Caco-2 (cell line): ENCODE measurements at regions not wholly inside any gene's neighbourhood (a gene's known extent, or its start where the extent isn't known, plus 50 kb on each side); places are given as distances from the start of the nearest gene placed in this dataset.

Experiments used
- BruUV-seq: library from RNA; stranded (reverse); fragments of 400-500 nt; replicated peaks from 2 replicates; lab custom pipeline; 2021; lab: Mats Ljungman, UMichigan
- CTCF ChIA-PET: fragments of 300-600 bp; sonication (Branson Sonifier 250); formaldehyde crosslinking; loops from one replicate; lab custom pipeline; 2022; ENCODE audit warnings: antibody characterized with exemption; lab: Charles Lee
- POLR2A ChIA-PET: fragments of 300-600 bp; sonication (Branson Sonifier 250); formaldehyde crosslinking; loops from one replicate; lab custom pipeline; 2022; ENCODE audit warnings: antibody characterized with exemption; lab: Charles Lee
- DNase-seq, 2 experiments: peaks; one replicate each; pipeline versions ENCODE4 v3.0.0 to v3.0.0-alpha.2; 2020 to 2022
- H3K27me3 ChIP-seq: replicated peaks from 2 replicates; pipeline ENCODE4 v1.6.0; 2011; ENCODE audit warnings: low read length; ENCODE audit not compliant: control insufficient read depth, insufficient read depth
- H3K36me3 ChIP-seq: 2 replicates; pipeline ENCODE4 v1.5.1; 2011; ENCODE audit warnings: low read length; ENCODE audit not compliant: control insufficient read depth, insufficient read depth
- H3K4me1 ChIP-seq: fragments of 250-450 bp; sonication (Bioruptor Pico); 2 replicates; pipeline ENCODE4 v1.5.1; 2020; ENCODE audit warnings: mild to moderate bottlenecking
- H3K4me3 ChIP-seq: 2 replicates; pipeline ENCODE4 v1.5.1; 2011; ENCODE audit warnings: low read depth, mild to moderate bottlenecking, control low read depth, low read length
- H3K9me3 ChIP-seq: fragments of 250-450 bp; sonication (Bioruptor Pico); 2 replicates; pipeline ENCODE4 v1.5.1; 2020; ENCODE audit warnings: mild to moderate bottlenecking, moderate library complexity
- H3K27ac Mint-ChIP-seq: one replicate; pipeline ENCODE4 v1.8.0; 2022; ENCODE audit warnings: mixed read lengths; ENCODE audit not compliant: unreplicated experiment
- H3K27me3 Mint-ChIP-seq: one replicate; pipeline ENCODE4 v1.8.0; 2022; ENCODE audit warnings: mixed read lengths; ENCODE audit not compliant: insufficient read depth, unreplicated experiment
- H3K36me3 Mint-ChIP-seq: one replicate; pipeline ENCODE4 v1.8.0; 2022; ENCODE audit warnings: mild to moderate bottlenecking, mixed read lengths; ENCODE audit not compliant: insufficient read depth, unreplicated experiment
- H3K4me1 Mint-ChIP-seq: one replicate; pipeline ENCODE4 v1.8.0; 2022; ENCODE audit warnings: low read depth, mixed read lengths; ENCODE audit not compliant: unreplicated experiment
- H3K4me3 Mint-ChIP-seq: one replicate; pipeline ENCODE4 v1.8.0; 2022; ENCODE audit warnings: mild to moderate bottlenecking, moderate library complexity, mixed read lengths; ENCODE audit not compliant: unreplicated experiment
- H3K9me3 Mint-ChIP-seq: one replicate; pipeline ENCODE4 v1.8.0; 2022; ENCODE audit warnings: mixed read lengths; ENCODE audit not compliant: unreplicated experiment
- CTCF ChIP-seq, 2 experiments: fragments of 200-600 bp in 1 of 2; IDR thresholded peaks; 1 replicate in 1 of 2; 2 replicates in 1 of 2; pipeline versions ENCODE4 v1.5.1 to v1.8.0; 2011 to 2022; ENCODE audit warnings: antibody characterized with exemption in 1 of 2, control low read depth in 1 of 2, inconsistent platforms in 1 of 2, low read depth in 1 of 2, low read length in 1 of 2, mild to moderate bottlenecking in 1 of 2, moderate library complexity in 1 of 2; ENCODE audit not compliant: insufficient read depth in 1 of 2, severe bottlenecking in 1 of 2, unreplicated experiment in 1 of 2
- intact Hi-C: fragments of 100-400 bp; cut with micrococcal nuclease; formaldehyde crosslinking; loops from one replicate; pipeline ENCODE4 v1.10.0; 2022; ENCODE audit not compliant: unreplicated experiment

DNA sequence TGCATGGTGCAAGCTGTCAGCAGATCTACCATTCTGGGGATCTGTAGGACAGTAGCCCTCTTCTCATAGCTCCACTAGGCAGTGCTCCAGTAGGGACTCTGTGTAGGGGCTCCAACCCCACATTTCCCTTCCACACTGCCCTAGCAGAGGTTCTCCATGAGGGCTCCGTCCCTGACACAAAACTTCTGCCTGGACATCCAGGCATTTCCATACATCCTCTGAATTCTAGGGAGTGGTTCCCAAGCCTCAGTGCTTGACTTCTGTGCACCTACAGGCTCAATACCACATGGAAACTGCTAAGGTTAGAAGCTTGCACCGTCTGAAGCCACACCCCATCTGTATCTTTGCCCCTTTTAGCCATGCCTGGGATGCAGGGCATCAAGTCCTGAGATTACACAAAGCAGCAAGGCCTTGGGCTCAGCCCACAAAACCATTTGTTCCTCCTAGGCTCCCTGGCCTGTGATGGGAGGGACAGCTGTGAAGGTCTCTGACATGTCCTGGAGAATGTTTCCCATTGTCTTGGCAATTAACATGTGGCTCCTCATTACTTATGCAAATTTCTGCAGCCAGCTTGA lies 117.0 kb upstream of the NFIA start:
- H3K36me3 ChIP-seq: no peaks in the 10 kb centered on the region
- H3K27me3 Mint-ChIP-seq: peaks cover 12% of the 10 kb centered on the region
- H3K27ac Mint-ChIP-seq: no peak overlapping the region
- no peaks in the 10 kb centered on the region for H3K36me3 Mint-ChIP-seq
- TF ChIP-seq CTCF (IDR thresholded peaks at IDR 0.05; ENCODE audit: insufficient read depth in 1 of 2, low read depth in 1 of 2, low read length in 1 of 2, severe bottlenecking in 1 of 2, unreplicated experiment in 1 of 2): no peak
- no peaks in the 10 kb centered on the region for H3K9me3 ChIP-seq
- BruUV-seq: no TSS peak
- no peak overlapping the region for H3K4me3 ChIP-seq
- ChIA-PET CTCF (no interaction called here), POLR2A (no interaction called here)
- no peaks in the 10 kb centered on the region for H3K4me1 ChIP-seq
- intact Hi-C loops: no loop called here
- DNase-seq: no peak
- H3K4me3 Mint-ChIP-seq: no peak overlapping the region
- H3K27me3 ChIP-seq: no peaks in the 10 kb centered on the region
- no peaks in the 10 kb centered on the region for H3K4me1 Mint-ChIP-seq
- peaks cover 22% of the 10 kb centered on the region for H3K9me3 Mint-ChIP-seq

DNA sequence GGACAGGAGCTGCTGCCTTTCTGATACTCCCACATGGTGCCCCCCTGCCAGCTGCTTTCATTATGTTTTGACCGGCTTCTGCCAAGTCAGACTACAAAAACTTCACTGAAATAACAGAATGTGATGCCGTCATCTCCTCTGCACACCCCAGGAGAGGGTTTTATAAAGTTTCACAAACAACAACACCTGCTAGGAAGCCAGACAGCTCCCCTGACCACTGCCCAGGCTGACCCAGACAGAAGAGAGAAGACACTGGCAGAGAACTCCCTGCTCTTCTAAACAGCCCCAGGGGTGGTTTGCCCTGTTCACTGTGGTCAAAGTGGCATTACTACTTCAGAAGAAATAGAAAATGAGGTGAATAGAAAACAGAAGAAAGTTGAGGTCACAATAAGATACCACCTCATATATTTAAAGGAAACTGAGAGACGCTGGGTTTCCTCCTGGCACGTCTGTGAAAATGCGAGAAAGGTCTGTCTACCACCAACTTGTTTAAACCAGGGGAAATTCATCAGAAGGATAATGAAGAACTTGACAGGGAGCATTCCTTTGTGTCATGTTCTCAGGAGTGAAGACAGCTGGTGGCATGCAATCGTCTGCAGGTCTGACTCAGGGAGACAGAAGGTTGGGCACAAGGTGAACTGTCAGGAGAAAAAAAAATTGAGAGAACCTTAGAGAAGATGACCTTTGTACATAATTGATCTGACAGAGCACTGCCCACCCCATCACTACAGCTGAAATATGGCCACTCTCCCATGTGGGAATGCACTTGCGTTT lies 119.0 kb upstream of the NFIA start:
- ChIA-PET CTCF (no interaction called here), POLR2A (no interaction called here)
- Histone ChIP-seq H3K27me3 (no peaks in the 10 kb centered on the region), H3K4me1 (no peaks in the 10 kb centered on the region), H3K4me3 (no peak overlapping the region), H3K36me3 (no peaks in the 10 kb centered on the region), H3K9me3 (no peaks in the 10 kb centered on the region)
- no peak overlapping the region for H3K4me3 Mint-ChIP-seq
- H3K27ac Mint-ChIP-seq: no peak overlapping the region
- H3K27me3 Mint-ChIP-seq: peaks cover 9% of the 10 kb centered on the region
- TF ChIP-seq CTCF (IDR thresholded peaks at IDR 0.05; ENCODE audit: insufficient read depth in 1 of 2, low read depth in 1 of 2, low read length in 1 of 2, severe bottlenecking in 1 of 2, unreplicated experiment in 1 of 2): no peak
- no peak for DNase-seq
- H3K9me3 Mint-ChIP-seq: peaks cover 18% of the 10 kb centered on the region
- intact Hi-C loops: no loop called here
- H3K4me1 Mint-ChIP-seq: no peaks in the 10 kb centered on the region
- no peaks in the 10 kb centered on the region for H3K36me3 Mint-ChIP-seq
- BruUV-seq: no TSS peak

GRCh38 chr1:60960891-60961461 lies 121.4 kb upstream of the NFIA start:
- Histone ChIP-seq H3K9me3 (no peaks in the 10 kb centered on the region), H3K36me3 (no peaks in the 10 kb centered on the region), H3K4me1 (no peaks in the 10 kb centered on the region), H3K4me3 (no peak overlapping the region), H3K27me3 (no peaks in the 10 kb centered on the region)
- H3K9me3 Mint-ChIP-seq: no peaks in the 10 kb centered on the region
- intact Hi-C loops: no loop called here
- no peak overlapping the region for H3K4me3 Mint-ChIP-seq
- TF ChIP-seq CTCF (IDR thresholded peaks at IDR 0.05; ENCODE audit: insufficient read depth in 1 of 2, low read depth in 1 of 2, low read length in 1 of 2, severe bottlenecking in 1 of 2, unreplicated experiment in 1 of 2): no peak
- H3K4me1 Mint-ChIP-seq: no peaks in the 10 kb centered on the region
- H3K27me3 Mint-ChIP-seq: peaks cover 2% of the 10 kb centered on the region
- no peak overlapping the region for H3K27ac Mint-ChIP-seq
- BruUV-seq: no TSS peak
- no peaks in the 10 kb centered on the region for H3K36me3 Mint-ChIP-seq
- CTCF ChIA-PET: no interaction called here
- DNase-seq: no peak
- POLR2A ChIA-PET: no interaction called here
